ENCODE measurements at regions not wholly inside any gene's neighbourhood (a gene's known extent, or its start where the extent isn't known, plus 50 kb on each side); places are given as distances from the start of the nearest gene placed in this dataset.

DNA sequence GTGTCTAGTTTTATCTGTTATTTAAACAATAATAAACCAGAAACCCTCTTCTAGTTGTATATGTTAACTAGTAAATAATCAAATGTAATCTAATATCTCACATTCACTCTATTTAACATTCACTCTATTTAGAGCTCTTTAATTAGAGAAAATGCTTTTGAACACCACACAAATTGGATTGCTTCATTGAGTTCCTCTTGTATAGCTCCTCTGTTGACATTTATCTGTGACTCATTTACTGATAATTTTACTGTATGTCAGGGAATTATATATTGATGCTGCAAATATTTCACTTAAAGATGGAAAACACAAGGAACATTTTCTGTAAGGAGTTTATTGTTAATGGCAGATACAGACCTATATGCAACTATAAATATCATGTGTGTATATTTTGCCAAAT is 594.6 kb downstream of the COL12A1 start:
- Histone ChIP-seq H3K27me3 (ENCODE audit: low read depth) (no peaks in the 10 kb centered on the region), H3K27ac (no peak overlapping the region), H3K36me3 (no peaks in the 10 kb centered on the region), H3K4me1 (no peaks in the 10 kb centered on the region), H3K9me3 (no peaks in the 10 kb centered on the region), H3K4me3 (no peak overlapping the region)
- intact Hi-C loops (cut with DNase I), result no loop called here
- no peak for TF ChIP-seq CTCF (IDR thresholded peaks at IDR 0.05)
- ATAC-seq (no peak), DNase-seq (no peak)

- intact Hi-C loops (cut with DNase I), result no loop called here
- no peak overlapping the region for H3K4me3 ChIP-seq
- no peak for ATAC-seq
These were observed 595.5 kb downstream of the COL12A1 start for GRCh38 chr6:74610352-74610751.

DNA sequence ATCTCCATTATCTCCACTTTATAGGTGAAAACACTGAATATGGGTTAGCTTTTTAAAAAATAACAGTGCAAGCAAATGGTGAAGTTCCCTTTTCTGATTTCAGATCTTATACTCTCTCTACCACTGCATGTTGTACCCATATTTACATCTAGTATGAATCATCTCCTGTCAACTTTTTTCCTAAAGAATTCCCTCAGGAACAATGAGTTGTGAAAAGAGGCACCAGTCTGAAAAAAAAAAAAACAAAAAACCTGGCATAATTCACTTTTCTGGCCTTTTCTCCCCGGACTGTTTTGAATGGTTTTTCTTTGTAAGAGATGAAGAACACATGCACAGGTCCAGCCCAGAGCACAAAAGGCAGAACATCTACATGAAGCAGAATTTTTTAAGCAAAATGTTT is 596.0 kb downstream of the COL12A1 start:
- H3K36me3 ChIP-seq, result no peaks in the 10 kb centered on the region
- no peak for ATAC-seq
- H3K27ac ChIP-seq, result no peak overlapping the region
- no peak for TF ChIP-seq CTCF (IDR thresholded peaks at IDR 0.05)
- H3K4me3 ChIP-seq, result no peak overlapping the region
- DNase-seq, result no peak
- no peaks in the 10 kb centered on the region for H3K9me3 ChIP-seq
- no peaks in the 10 kb centered on the region for H3K4me1 ChIP-seq
- intact Hi-C loops (cut with DNase I), result no loop called here
- no peaks in the 10 kb centered on the region for H3K27me3 ChIP-seq (ENCODE audit: low read depth)

More at GRCh38 chr6:74610352-74610751, 595.5 kb downstream of the COL12A1 start:
- TF ChIP-seq CTCF (IDR thresholded peaks at IDR 0.05), result no peak
- H3K36me3 ChIP-seq, result no peaks in the 10 kb centered on the region
- H3K27me3 ChIP-seq (ENCODE audit: low read depth), result no peaks in the 10 kb centered on the region
- H3K27ac ChIP-seq, result no peak overlapping the region
- no peaks in the 10 kb centered on the region for H3K9me3 ChIP-seq
- DNase-seq, result no peak
- no peaks in the 10 kb centered on the region for H3K4me1 ChIP-seq

- intact Hi-C loops (cut with DNase I), result no loop called here
- no peak for TF ChIP-seq CTCF (IDR thresholded peaks at IDR 0.05)
These were observed 597.9 kb downstream of the COL12A1 start for GRCh38 chr6:74607934-74608333.

GRCh38 chr6:74607468-74607867 is 598.4 kb downstream of the COL12A1 start:
- ATAC-seq (no peak), DNase-seq (no peak)
- Histone ChIP-seq H3K9me3 (no peaks in the 10 kb centered on the region), H3K36me3 (no peaks in the 10 kb centered on the region), H3K4me3 (no peak overlapping the region), H3K27ac (no peak overlapping the region), H3K4me1 (no peaks in the 10 kb centered on the region), H3K27me3 (ENCODE audit: low read depth) (no peaks in the 10 kb centered on the region)
- intact Hi-C loops (cut with DNase I), result no loop called here
- TF ChIP-seq CTCF (IDR thresholded peaks at IDR 0.05), result no peak

More at GRCh38 chr6:74607934-74608333, 597.9 kb downstream of the COL12A1 start:
- H3K36me3 ChIP-seq, result no peaks in the 10 kb centered on the region
- H3K27ac ChIP-seq, result no peak overlapping the region
- no peaks in the 10 kb centered on the region for H3K9me3 ChIP-seq
- ATAC-seq (no peak), DNase-seq (no peak)
- no peaks in the 10 kb centered on the region for H3K4me1 ChIP-seq
- no peak overlapping the region for H3K4me3 ChIP-seq
- H3K27me3 ChIP-seq (ENCODE audit: low read depth), result no peaks in the 10 kb centered on the region

DNA sequence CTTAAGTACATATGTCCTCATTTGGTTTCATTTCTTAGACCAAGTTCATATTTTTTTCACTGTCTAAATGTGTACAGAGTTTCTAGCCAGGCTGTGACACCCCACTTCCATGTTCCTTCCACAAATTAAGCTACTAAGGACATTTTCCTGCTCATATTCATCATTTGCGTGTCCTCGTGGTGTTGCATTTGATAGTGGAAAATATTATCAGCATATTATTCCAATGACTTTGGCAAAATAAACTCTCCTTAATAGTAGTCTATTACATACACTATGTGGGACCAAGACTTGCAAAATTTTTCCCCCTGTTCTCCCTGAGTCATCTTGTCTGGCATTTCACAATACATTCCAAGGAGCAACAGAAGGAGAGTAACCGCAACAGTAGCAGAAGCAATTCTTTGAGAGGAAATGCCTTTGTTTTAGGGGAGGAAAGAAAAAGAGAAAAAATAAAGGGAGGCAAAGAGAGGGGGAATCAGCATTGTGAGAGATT is 599.2 kb downstream of the COL12A1 start:
- intact Hi-C loops (cut with DNase I), result no loop called here

More for the DNA sequence above, 599.2 kb downstream of the COL12A1 start:
- Histone ChIP-seq H3K36me3 (no peaks in the 10 kb centered on the region), H3K27me3 (ENCODE audit: low read depth) (no peaks in the 10 kb centered on the region), H3K4me1 (no peaks in the 10 kb centered on the region), H3K4me3 (no peak overlapping the region), H3K27ac (no peak overlapping the region), H3K9me3 (no peaks in the 10 kb centered on the region)
- ATAC-seq, result peak; percentile 68 to 71
- no peak for DNase-seq
- no peak for TF ChIP-seq CTCF (IDR thresholded peaks at IDR 0.05)
